VCaP (cell line): ENCODE measurements at regions not wholly inside any gene's neighbourhood (a gene's known extent, or its start where the extent isn't known, plus 50 kb on each side); places are given as distances from the start of the nearest gene placed in this dataset.

ENCODE experiments used
- H3K27ac ChIP-seq: fragments of 450-650 bp; 2 replicates; pipeline ENCODE4 v1.5.1; 2017
- TF ChIP-seq, protein P1 (sequence below): fragments of 450-650 bp; conservative IDR thresholded peaks from 2 replicates; pipeline ENCODE4 v1.5.1; 2017; ENCODE audit warnings: mild to moderate bottlenecking, moderate library complexity

DNA sequence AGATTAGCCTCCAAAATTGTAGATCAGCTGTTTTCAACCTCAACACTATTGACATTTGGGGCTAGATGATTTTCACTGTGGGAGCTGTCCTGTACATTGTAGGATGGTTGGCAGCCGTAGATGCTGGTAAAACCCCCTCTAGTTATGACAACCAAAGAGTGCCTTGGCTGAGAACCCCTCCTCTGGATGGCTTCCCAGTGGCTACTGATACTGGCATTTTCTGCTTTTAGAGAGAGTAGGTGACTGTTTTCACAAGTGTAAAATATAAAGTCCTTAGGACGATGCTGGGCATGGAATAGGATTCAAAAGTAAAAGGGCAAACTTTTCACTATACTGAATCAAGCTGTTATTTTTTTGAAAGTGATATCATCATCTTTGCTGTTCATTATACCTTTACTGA is 1048.8 kb upstream of the EEF2KMT start:
- TF ChIP-seq, protein P1, sequence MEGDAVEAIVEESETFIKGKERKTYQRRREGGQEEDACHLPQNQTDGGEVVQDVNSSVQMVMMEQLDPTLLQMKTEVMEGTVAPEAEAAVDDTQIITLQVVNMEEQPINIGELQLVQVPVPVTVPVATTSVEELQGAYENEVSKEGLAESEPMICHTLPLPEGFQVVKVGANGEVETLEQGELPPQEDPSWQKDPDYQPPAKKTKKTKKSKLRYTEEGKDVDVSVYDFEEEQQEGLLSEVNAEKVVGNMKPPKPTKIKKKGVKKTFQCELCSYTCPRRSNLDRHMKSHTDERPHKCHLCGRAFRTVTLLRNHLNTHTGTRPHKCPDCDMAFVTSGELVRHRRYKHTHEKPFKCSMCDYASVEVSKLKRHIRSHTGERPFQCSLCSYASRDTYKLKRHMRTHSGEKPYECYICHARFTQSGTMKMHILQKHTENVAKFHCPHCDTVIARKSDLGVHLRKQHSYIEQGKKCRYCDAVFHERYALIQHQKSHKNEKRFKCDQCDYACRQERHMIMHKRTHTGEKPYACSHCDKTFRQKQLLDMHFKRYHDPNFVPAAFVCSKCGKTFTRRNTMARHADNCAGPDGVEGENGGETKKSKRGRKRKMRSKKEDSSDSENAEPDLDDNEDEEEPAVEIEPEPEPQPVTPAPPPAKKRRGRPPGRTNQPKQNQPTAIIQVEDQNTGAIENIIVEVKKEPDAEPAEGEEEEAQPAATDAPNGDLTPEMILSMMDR, result no peak
- H3K27ac ChIP-seq, result no peak overlapping the region

DNA sequence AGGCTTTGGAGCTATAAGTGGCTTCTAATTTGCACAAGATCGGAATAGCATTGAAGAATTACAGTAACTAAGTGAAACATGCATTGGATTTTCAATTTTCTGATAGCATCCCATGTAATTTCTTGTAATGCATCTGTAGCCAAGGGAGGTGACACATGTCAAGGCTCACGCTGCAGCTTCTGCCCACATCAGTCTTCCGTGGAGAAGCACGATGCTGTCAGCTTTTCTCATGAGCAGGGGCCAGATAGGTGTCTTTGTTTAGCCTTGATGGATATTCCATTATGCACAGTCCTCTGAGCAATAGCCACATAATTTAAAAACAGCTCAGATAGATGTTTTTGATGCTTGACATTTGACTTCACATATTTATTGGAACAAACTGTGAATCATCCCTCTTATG is 1046.9 kb upstream of the EEF2KMT start:
- TF ChIP-seq, protein P1, result no peak
- no peak overlapping the region for H3K27ac ChIP-seq

DNA sequence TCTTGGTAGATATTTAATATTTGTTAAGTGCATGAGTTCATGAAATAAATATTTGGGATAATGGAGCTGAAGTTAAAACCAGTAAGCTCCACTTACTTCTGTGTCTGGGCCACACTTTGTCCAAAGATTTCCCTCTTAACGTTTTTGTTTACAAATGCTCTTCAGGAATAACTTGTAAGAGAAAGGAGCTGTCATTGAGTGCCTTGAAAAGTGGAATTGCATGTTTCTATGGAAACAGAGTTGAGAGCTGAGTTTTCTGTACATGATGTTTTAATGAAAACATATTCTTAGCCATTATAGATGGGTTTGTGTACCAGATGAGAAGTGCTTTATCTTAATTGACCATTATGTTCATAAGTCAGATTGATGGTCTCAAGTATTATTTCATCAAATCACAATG is 1045.4 kb upstream of the EEF2KMT start:
- no peak overlapping the region for H3K27ac ChIP-seq
- TF ChIP-seq, protein P1, result no peak

DNA sequence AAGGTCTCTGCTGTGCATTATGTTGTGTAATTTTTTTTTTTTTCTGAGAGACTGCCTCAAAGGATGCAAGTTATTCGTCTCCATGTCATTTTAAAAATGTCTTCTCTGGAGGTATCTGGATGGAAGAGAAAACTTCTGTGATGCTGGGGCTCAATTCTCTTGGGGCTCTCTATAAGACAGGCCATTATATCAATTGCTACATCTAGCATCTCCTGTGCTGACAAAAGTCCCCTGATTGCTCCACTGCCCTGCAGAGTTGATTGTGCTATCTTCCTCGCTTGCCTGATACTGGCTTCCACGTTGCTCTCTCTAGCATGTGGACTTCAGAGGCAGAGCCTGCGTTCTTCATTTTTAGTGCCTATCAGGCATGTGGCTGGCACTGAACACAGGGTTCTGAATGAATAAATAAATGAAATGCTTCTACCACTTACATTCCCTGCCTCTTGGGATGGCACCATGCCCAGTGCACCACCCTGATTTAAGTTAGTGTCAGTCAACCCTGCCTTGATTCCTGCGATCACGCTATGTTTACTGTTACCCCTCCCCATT is 1035.5 kb upstream of the EEF2KMT start:
- TF ChIP-seq, protein P1, result no peak

DNA sequence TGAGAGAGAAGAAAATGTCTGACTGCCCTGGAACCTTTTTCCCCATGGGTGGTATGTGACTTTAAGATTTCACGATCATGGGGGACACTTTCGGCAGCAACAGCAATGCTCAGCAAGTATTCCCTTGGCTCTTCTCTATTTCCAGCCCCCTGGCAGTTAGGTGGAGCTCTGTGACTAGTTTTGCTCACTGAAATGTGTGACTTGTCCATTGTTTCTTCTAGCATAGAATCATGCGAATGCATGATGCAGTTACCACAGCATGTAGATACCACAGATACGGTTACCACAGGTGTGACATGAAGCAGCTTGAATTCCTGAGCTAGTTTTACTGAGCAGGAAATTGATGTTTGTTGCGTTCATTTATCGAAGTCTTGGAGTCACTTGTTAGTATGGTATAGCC is 1034.5 kb upstream of the EEF2KMT start:
- H3K27ac ChIP-seq, result no peak overlapping the region
- TF ChIP-seq, protein P1, result no peak

More for the DNA sequence above, 1035.5 kb upstream of the EEF2KMT start:
- H3K27ac ChIP-seq, result no peak overlapping the region

DNA sequence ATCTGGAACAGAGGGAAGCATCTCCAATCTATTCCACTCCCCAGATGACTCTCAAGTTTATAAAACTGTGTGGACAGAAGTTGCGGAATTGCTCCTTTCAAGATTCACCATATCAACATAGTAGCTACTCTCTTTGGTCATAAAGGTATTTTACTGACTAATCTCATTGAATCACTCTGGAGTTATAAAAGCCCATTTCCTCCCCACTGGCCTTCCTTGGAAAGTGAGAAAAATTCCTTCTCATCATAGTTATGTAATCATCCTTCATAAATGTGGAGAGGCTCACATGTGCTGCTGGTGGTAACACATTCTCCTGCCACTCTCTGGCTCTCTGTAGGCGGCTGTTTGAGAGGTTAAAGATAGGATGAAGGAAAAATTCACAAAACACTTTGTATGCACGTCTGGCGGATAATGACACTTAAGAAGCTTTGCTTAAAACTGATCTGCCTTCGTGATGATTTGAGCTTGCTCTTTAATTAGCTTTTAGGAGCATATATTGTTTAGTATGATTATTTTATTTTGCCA is 1034.0 kb upstream of the EEF2KMT start:
- TF ChIP-seq, protein P1, result no peak

DNA sequence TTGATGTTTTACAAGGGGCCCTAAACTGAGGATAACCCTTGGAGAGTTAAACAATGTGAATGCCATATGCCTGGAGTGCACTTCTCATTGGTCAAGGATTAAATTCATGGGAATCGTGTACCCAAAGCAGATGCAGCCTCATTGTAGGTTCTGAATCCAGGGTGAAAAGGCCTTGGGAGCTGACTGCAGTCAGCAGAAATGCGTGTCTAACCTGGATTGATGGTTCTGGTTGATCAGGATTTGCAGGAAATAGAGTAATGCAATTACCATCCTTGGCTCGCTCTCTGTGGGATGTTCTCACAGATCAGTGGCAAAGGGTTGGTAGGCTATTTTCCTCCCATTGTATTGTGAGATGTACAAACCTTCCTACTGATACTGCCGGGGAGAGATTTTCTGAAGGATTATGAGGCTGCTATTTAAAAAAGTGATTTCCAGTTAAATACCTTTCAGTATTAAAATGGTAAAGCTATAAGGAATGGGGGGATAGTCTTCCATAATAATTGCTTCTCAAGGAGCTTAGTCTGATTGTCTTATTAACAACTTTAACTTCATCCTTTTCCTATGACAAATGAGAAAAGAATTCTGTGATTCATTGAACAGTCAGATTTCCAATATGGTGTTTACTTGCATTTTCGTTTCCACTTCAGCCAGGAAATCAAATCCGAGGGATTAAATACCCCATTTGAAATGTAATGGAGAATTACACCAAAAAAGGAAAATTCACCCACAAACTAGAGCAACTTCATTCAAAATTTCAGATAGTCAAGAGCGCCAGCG is 1028.1 kb upstream of the EEF2KMT start:
- TF ChIP-seq, protein P1, result no peak
- H3K27ac ChIP-seq, result no peak overlapping the region

More for the DNA sequence above, 1034.0 kb upstream of the EEF2KMT start:
- no peak overlapping the region for H3K27ac ChIP-seq
